HG03108 (cell line): ENCODE measurements at regions not wholly inside any gene's neighbourhood (a gene's known extent, or its start where the extent isn't known, plus 50 kb on each side); places are given as distances from the start of the nearest gene placed in this dataset.

ENCODE experiments used
- ATAC-seq: cut with Tn5 transposase; IDR thresholded peaks from one replicate; pipeline ENCODE4 v1.9.1; 2021; ENCODE audit warnings: moderate library complexity; ENCODE audit not compliant: unreplicated experiment

GRCh38 chr2:145314119-145314633 is 794.3 kb upstream of the ZEB2 start:
- ATAC-seq, result no peak

- ATAC-seq, result no peak
Observed at GRCh38 chr2:145305889-145306288, 786.0 kb upstream of the ZEB2 start.

GRCh38 chr2:145304501-145304900 is 784.6 kb upstream of the ZEB2 start:
- no peak for ATAC-seq

GRCh38 chr2:145303536-145303935 is 783.6 kb upstream of the ZEB2 start:
- no peak for ATAC-seq

- no peak for ATAC-seq
Observed at GRCh38 chr2:145302886-145303285, 783.0 kb upstream of the ZEB2 start.

- no peak for ATAC-seq
Observed at GRCh38 chr2:145302451-145302850, 782.5 kb upstream of the ZEB2 start.

GRCh38 chr2:145299368-145299767 is 779.4 kb upstream of the ZEB2 start:
- ATAC-seq, result no peak

- no peak for ATAC-seq
Observed at GRCh38 chr2:145292166-145292565, 772.2 kb upstream of the ZEB2 start.

GRCh38 chr2:145290986-145291385 is 771.1 kb upstream of the ZEB2 start:
- no peak for ATAC-seq

GRCh38 chr2:145289946-145290345 is 770.0 kb upstream of the ZEB2 start:
- no peak for ATAC-seq

- no peak for ATAC-seq
Observed at GRCh38 chr2:145288650-145289496, 769.0 kb upstream of the ZEB2 start.

GRCh38 chr2:145287736-145288135 is 767.8 kb upstream of the ZEB2 start:
- ATAC-seq, result no peak

- ATAC-seq, result no peak
Observed at GRCh38 chr2:145286716-145287275, 766.9 kb upstream of the ZEB2 start.

- no peak for ATAC-seq
Observed at GRCh38 chr2:145284551-145284950, 764.6 kb upstream of the ZEB2 start.

- no peak for ATAC-seq
Observed at GRCh38 chr2:145283131-145283530, 763.2 kb upstream of the ZEB2 start.

- no peak for ATAC-seq
Observed at GRCh38 chr2:145277922-145278321, 758.0 kb upstream of the ZEB2 start.

GRCh38 chr2:145273840-145274239 is 753.9 kb upstream of the ZEB2 start:
- no peak for ATAC-seq

- no peak for ATAC-seq
Observed at GRCh38 chr2:145268931-145269330, 749.0 kb upstream of the ZEB2 start.

- no peak for ATAC-seq
Observed at GRCh38 chr2:145267451-145267850, 747.5 kb upstream of the ZEB2 start.

- no peak for ATAC-seq
Observed at GRCh38 chr2:145265244-145265643, 745.3 kb upstream of the ZEB2 start.

GRCh38 chr2:145260674-145261073 is 740.8 kb upstream of the ZEB2 start:
- no peak for ATAC-seq

- no peak for ATAC-seq
Observed at GRCh38 chr2:145260081-145260480, 740.2 kb upstream of the ZEB2 start.
